Transverse colon (tissue), 4 donors: ENCODE measurements at regions not wholly inside any gene's neighbourhood (a gene's known extent, or its start where the extent isn't known, plus 50 kb on each side); places are given as distances from the start of the nearest gene placed in this dataset.

ENCODE experiments used
- DNase-seq: peaks from one replicate; pipeline ENCODE4 v3.0.0-alpha.2; 2019
- H3K27ac ChIP-seq, 4 donors: fragments of 200-600 bp; sonication (generic); 2 replicates each; pipeline ENCODE4 v1.5.1; 2016 to 2018; ENCODE audit warnings: inconsistent platforms in 4 of 4
- H3K27me3 ChIP-seq: fragments of 200-600 bp; sonication (generic); 2 replicates; pipeline ENCODE4 v1.5.1; 2017; ENCODE audit warnings: inconsistent platforms
- H3K36me3 ChIP-seq, 4 donors: fragments of 200-600 bp; sonication (generic); 2 replicates each; pipeline ENCODE4 v1.5.1; 2017 to 2019; ENCODE audit warnings: inconsistent platforms in 4 of 4
- H3K4me1 ChIP-seq, 4 donors: fragments of 200-600 bp; sonication (generic); 2 replicates each; pipeline ENCODE4 v1.5.1; 2017 to 2020; ENCODE audit warnings: inconsistent platforms in 4 of 4
- H3K4me3 ChIP-seq, 4 donors: fragments of 200-600 bp; sonication (generic); 1 replicate in 1 of 4; 2 replicates in 3 of 4; pipeline versions ENCODE4 v1.5.1 to v1.6.1; 2017 to 2019; ENCODE audit warnings: inconsistent platforms in 4 of 4
- H3K9me3 ChIP-seq, 2 donors: fragments of 200-600 bp; sonication (generic); 2 replicates each; pipeline ENCODE4 v1.5.1; 2017 to 2019; ENCODE audit warnings: inconsistent platforms in 2 of 2
- CTCF ChIP-seq, 5 experiments: fragments of 200-600 bp in 3 of 5; fragments of 450-650 bp in 2 of 5; sonication (generic) in 3 of 5; IDR thresholded peaks; 1 replicate in 2 of 5; 2 replicates in 3 of 5; pipeline ENCODE4 v1.5.1; 2016 to 2017; ENCODE audit warnings: antibody characterized with exemption in 5 of 5, inconsistent platforms in 3 of 5, mild to moderate bottlenecking in 2 of 5, moderate library complexity in 1 of 5
- EP300 ChIP-seq: sonication (generic); formaldehyde crosslinking; IDR thresholded peaks from one replicate; pipeline ENCODE4 v1.6.1; 2017; ENCODE audit warnings: antibody characterized with exemption, low read depth
- POLR2A ChIP-seq: fragments of 450-650 bp; IDR thresholded peaks from one replicate; pipeline ENCODE4 v1.6.1; 2016; ENCODE audit warnings: antibody characterized with exemption, mild to moderate bottlenecking, moderate library complexity
- POLR2AphosphoS5 ChIP-seq, 3 donors: sonication (generic); formaldehyde crosslinking; IDR thresholded peaks; one replicate each; pipeline ENCODE4 v1.6.1; 2016; ENCODE audit warnings: antibody characterized with exemption in 3 of 3
- WGBS, 2 donors: methylation state at CpG; one replicate each; pipeline ENCODE4 v1.1.5; 2018; ENCODE audit warnings: low coverage in 1 of 2; 5-methylcytosine and 5-hydroxymethylcytosine counted together
- in situ Hi-C, 4 donors: fragments of 200-750 bp; cut with MboI; loops; one replicate each; pipeline versions ENCODE4 v1.15.0 to v1.15.1; 2017; ENCODE audit warnings: low sequenced_read_pairs in 3 of 4, low pct_ligation_motif_present in 1 of 4, low pct_unique_long_range_greater_than_20kb in 1 of 4
- intact Hi-C: fragments of 100-400 bp; cut with DNase I; formaldehyde crosslinking; loops from one replicate; pipeline ENCODE4 v1.15.1; 2023; ENCODE audit warnings: low total_unique reads

GRCh38 chr6:119527231-119527578, 177.6 kb upstream of the MAN1A1 start:
- H3K9me3 ChIP-seq: no peaks in the 10 kb centered on the region
- no peak overlapping the region for H3K27ac ChIP-seq
- TF ChIP-seq CTCF (IDR thresholded peaks at IDR 0.05) (no peak), EP300 (no peak)
- H3K36me3 ChIP-seq: no peaks in the 10 kb centered on the region
- no peaks in the 10 kb centered on the region for H3K4me1 ChIP-seq
- DNase-seq: no peak
- H3K4me3 ChIP-seq: no peak overlapping the region
- 60 to 61% methylated on average over 2 of the region's 2 CpGs for WGBS, 2 donors
- H3K27me3 ChIP-seq: no peaks in the 10 kb centered on the region
- intact Hi-C loops (no loop called here), in situ Hi-C loops (no loop called here)

- 75 to 80% methylated on average over 5 to 7 of the region's 7 CpGs for WGBS, 2 donors
- intact Hi-C loops: no loop called here
- H3K27me3 ChIP-seq: no peaks in the 10 kb centered on the region
Observed at GRCh38 chr6:119526561-119527230, 177.1 kb upstream of the MAN1A1 start.

GRCh38 chr6:119524410-119524809, 174.8 kb upstream of the MAN1A1 start:
- WGBS, 2 donors: 91 to 100% methylated on average over 1 of the region's 1 CpG
- DNase-seq: no peak
- TF ChIP-seq EP300 (no peak), CTCF (IDR thresholded peaks at IDR 0.05) (no peak), POLR2A (no peak), POLR2AphosphoS5 (IDR thresholded peaks at IDR 0.05) (no peak)

More at GRCh38 chr6:119526561-119527230, 177.1 kb upstream of the MAN1A1 start:
- no peaks in the 10 kb centered on the region for H3K9me3 ChIP-seq
- DNase-seq: no peak
- H3K27ac ChIP-seq: no peak overlapping the region
- H3K4me3 ChIP-seq: no peak overlapping the region
- TF ChIP-seq EP300 (no peak), CTCF (IDR thresholded peaks at IDR 0.05) (no peak), POLR2AphosphoS5 (IDR thresholded peaks at IDR 0.05) (no peak), POLR2A (no peak)
- in situ Hi-C loops: no loop called here
- H3K36me3 ChIP-seq: no peaks in the 10 kb centered on the region
- H3K4me1 ChIP-seq: no peaks in the 10 kb centered on the region

GRCh38 chr6:119523556-119523955, 174.0 kb upstream of the MAN1A1 start:
- WGBS, 2 donors: 38 to 58% methylated on average over 1 of the region's 1 CpG
- intact Hi-C loops: no loop called here
- in situ Hi-C loops: no loop called here

More at GRCh38 chr6:119524410-119524809, 174.8 kb upstream of the MAN1A1 start:
- intact Hi-C loops (no loop called here), in situ Hi-C loops (no loop called here)
- no peak overlapping the region for H3K27ac ChIP-seq
- H3K27me3 ChIP-seq: no peaks in the 10 kb centered on the region
- no peaks in the 10 kb centered on the region for H3K9me3 ChIP-seq
- H3K4me3 ChIP-seq: no peak overlapping the region
- H3K36me3 ChIP-seq: no peaks in the 10 kb centered on the region
- H3K4me1 ChIP-seq: no peaks in the 10 kb centered on the region

More at GRCh38 chr6:119523556-119523955, 174.0 kb upstream of the MAN1A1 start:
- TF ChIP-seq EP300 (no peak), CTCF (IDR thresholded peaks at IDR 0.05) (no peak), POLR2A (no peak), POLR2AphosphoS5 (IDR thresholded peaks at IDR 0.05) (no peak)
- Histone ChIP-seq H3K4me3 (no peak overlapping the region), H3K4me1 (no peaks in the 10 kb centered on the region), H3K9me3 (no peaks in the 10 kb centered on the region), H3K36me3 (no peaks in the 10 kb centered on the region), H3K27ac (no peak overlapping the region), H3K27me3 (no peaks in the 10 kb centered on the region)
- DNase-seq: no peak
